ENCODE measurements at regions not wholly inside any gene's neighbourhood (a gene's known extent, or its start where the extent isn't known, plus 50 kb on each side); places are given as distances from the start of the nearest gene placed in this dataset.
"Not testable (repeated sequence)": the region's sequence is repeated elsewhere in the genome, so short reads cannot be mapped to it uniquely, and the experiment has no call there.

DNA sequence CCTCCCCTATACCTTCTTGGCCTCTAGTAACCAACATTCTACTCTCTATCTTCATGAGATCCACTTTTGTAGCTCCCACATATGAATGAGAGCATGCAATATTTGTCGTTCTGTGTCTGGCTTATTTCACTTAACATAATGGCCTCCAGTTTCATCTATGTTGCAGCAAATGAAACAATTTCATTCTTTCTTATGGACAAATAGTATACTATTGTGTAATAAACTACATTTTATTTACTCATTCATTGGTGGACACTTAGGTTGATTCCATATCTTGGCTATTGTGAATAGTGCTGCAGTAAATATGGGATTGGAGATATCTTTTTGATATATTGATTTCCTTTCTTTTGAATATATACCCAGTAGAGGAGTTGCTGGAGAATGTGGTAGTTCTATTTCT, 151.1 kb downstream of the JRKL start:
- H3K27me3 ChIP-seq (replicated peaks) = no peaks in the 10 kb centered on the region
- H3K36me3 ChIP-seq (replicated peaks) = no peaks in the 10 kb centered on the region
- H3K4me3 ChIP-seq (ENCODE audit: low read depth, low read length) = no peak overlapping the region
- no peak for DNase-seq
- TF ChIP-seq CTCF (IDR thresholded peaks at IDR 0.05; ENCODE audit: low read depth, low read length, missing control alignments) = no peak
- H3K27ac ChIP-seq = no peak overlapping the region
- in situ Hi-C loops (cut with HindIII; ENCODE audit: low pct_ligation_motif_present, low sequenced_read_pairs) = no loop called here

- Histone ChIP-seq H3K36me3 (replicated peaks) (no peaks in the 10 kb centered on the region), H3K27ac (no peak overlapping the region), H3K4me3 (ENCODE audit: low read depth, low read length) (no peak overlapping the region), H3K27me3 (replicated peaks) (no peaks in the 10 kb centered on the region)
- TF ChIP-seq CTCF (IDR thresholded peaks at IDR 0.05; ENCODE audit: low read depth, low read length, missing control alignments) = no peak
- in situ Hi-C loops (cut with HindIII; ENCODE audit: low pct_ligation_motif_present, low sequenced_read_pairs) = no loop called here
- no peak for DNase-seq
These were observed 153.4 kb downstream of the JRKL start for GRCh38 chr11:96543177-96543576.

DNA sequence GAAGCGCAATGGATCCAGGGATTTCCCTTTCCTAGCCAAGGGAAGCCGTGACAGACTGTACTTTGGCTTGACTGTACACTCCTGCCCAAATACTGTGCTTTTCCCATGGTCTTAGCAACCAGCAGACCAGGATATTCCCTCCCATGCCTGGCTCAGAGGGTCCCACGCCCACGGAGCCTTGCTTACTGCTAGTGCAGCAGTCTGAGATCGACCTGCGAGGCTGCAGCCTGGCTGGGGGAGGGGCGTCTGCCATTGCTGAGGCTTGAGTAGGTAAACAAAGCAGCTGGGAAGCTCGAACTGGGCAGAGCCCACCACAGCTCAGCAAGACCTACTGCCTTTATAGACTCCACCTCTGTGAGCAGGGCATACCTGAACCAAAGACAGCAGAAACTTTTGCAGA, 155.4 kb downstream of the JRKL start:
- DNase-seq; H3K27ac ChIP-seq; H3K36me3 ChIP-seq (replicated peaks); H3K27me3 ChIP-seq (replicated peaks); H3K4me3 ChIP-seq (ENCODE audit: low read depth, low read length); in situ Hi-C loops (cut with HindIII; ENCODE audit: low pct_ligation_motif_present, low sequenced_read_pairs): not testable (repeated sequence)

DNA sequence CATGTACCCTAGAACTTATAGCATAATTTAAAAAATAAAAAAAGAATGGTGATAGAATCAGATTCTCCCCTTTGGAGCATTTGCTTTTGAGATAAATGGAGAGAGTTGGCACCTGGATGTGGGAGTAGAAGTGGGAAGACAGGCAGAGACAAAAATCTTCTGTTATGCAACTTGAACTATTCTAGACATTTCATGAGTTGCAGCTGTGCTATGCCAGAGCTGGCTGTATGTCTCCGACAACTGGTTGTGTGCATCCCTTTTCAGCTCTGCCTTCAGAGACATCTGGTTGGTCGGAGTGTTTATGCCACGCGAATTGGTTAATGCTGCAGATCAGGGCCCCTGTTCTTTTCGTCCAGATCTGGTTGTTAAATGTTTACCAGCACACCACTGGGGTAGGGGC, 161.3 kb downstream of the JRKL start:
- Histone ChIP-seq H3K4me3 (ENCODE audit: low read depth, low read length) (no peak overlapping the region), H3K27ac (no peak overlapping the region), H3K36me3 (replicated peaks) (no peaks in the 10 kb centered on the region), H3K27me3 (replicated peaks) (no peaks in the 10 kb centered on the region)
- in situ Hi-C loops (cut with HindIII; ENCODE audit: low pct_ligation_motif_present, low sequenced_read_pairs) = no loop called here
- DNase-seq = no peak
- TF ChIP-seq CTCF (IDR thresholded peaks at IDR 0.05; ENCODE audit: low read depth, low read length, missing control alignments) = no peak

GRCh38 chr11:96554236-96554820, 164.5 kb downstream of the JRKL start:
- TF ChIP-seq CTCF (IDR thresholded peaks at IDR 0.05; ENCODE audit: low read depth, low read length, missing control alignments) = no peak
- no peak for DNase-seq
- no peak overlapping the region for H3K4me3 ChIP-seq (ENCODE audit: low read depth, low read length)

GRCh38 chr11:96555826-96556225, 166.0 kb downstream of the JRKL start:
- H3K27me3 ChIP-seq (replicated peaks); H3K27ac ChIP-seq; H3K4me3 ChIP-seq (ENCODE audit: low read depth, low read length); in situ Hi-C loops (cut with HindIII; ENCODE audit: low pct_ligation_motif_present, low sequenced_read_pairs); DNase-seq; H3K36me3 ChIP-seq (replicated peaks): not testable (repeated sequence)

More at GRCh38 chr11:96554236-96554820, 164.5 kb downstream of the JRKL start:
- Histone ChIP-seq H3K36me3 (replicated peaks) (no peaks in the 10 kb centered on the region), H3K27ac (no peak overlapping the region), H3K27me3 (replicated peaks) (no peaks in the 10 kb centered on the region)
- in situ Hi-C loops (cut with HindIII; ENCODE audit: low pct_ligation_motif_present, low sequenced_read_pairs) = no loop called here

GRCh38 chr11:96560727-96561126, 170.9 kb downstream of the JRKL start:
- in situ Hi-C loops (cut with HindIII; ENCODE audit: low pct_ligation_motif_present, low sequenced_read_pairs); H3K27ac ChIP-seq; H3K36me3 ChIP-seq (replicated peaks); DNase-seq; H3K4me3 ChIP-seq (ENCODE audit: low read depth, low read length); H3K27me3 ChIP-seq (replicated peaks): not testable (repeated sequence)

Measured in brain microvascular endothelial cell (primary cell).